OCI-LY1 (cell line): ENCODE measurements at regions not wholly inside any gene's neighbourhood (a gene's known extent, or its start where the extent isn't known, plus 50 kb on each side); places are given as distances from the start of the nearest gene placed in this dataset.

Source experiments
- H2AFZ ChIP-seq: fragments of 200-600 bp; sonication (generic), shearing (Covaris generic); 2 replicates; pipeline ENCODE4 v1.6.0; 2014; ENCODE audit warnings: antibody characterized with exemption, mild to moderate bottlenecking, low read length
- H3F3A ChIP-seq: fragments of 200-600 bp; sonication (generic), shearing (Covaris generic); 2 replicates; pipeline ENCODE4 v1.6.0; 2014; ENCODE audit warnings: mild to moderate bottlenecking, antibody characterized with exemption, low read length, moderate library complexity; ENCODE audit not compliant: insufficient read depth
- H3K27ac ChIP-seq: fragments of 200-600 bp; sonication (generic); 2 replicates; pipeline ENCODE4 v1.5.1; 2014; ENCODE audit warnings: low read length, mixed run types, mild to moderate bottlenecking, low read depth; ENCODE audit not compliant: poor library complexity, severe bottlenecking
- H3K27me3 ChIP-seq: fragments of 200-600 bp; sonication (generic); 2 replicates; pipeline ENCODE4 v1.6.0; 2014; ENCODE audit warnings: antibody characterized with exemption, mild to moderate bottlenecking, low read length, moderate library complexity; ENCODE audit not compliant: insufficient read depth
- H3K36me3 ChIP-seq: fragments of 200-600 bp; sonication (generic); 2 replicates; pipeline ENCODE4 v1.6.1; 2014; ENCODE audit warnings: mild to moderate bottlenecking, antibody characterized with exemption, low read length, moderate library complexity, mixed read lengths; ENCODE audit not compliant: insufficient read depth
- H3K4me1 ChIP-seq: fragments of 200-600 bp; sonication (generic); 2 replicates; pipeline ENCODE4 v1.5.1; 2014; ENCODE audit warnings: mild to moderate bottlenecking, low read length, moderate library complexity; ENCODE audit not compliant: insufficient read depth, severe bottlenecking
- H3K4me2 ChIP-seq: fragments of 200-600 bp; sonication (generic), shearing (Covaris generic); 2 replicates; pipeline ENCODE4 v1.6.1; 2014; ENCODE audit warnings: low read length
- H3K4me3 ChIP-seq: fragments of 200-600 bp; sonication (generic); 2 replicates; pipeline ENCODE4 v1.5.1; 2014; ENCODE audit warnings: low read length, low read depth, mild to moderate bottlenecking, mixed read lengths; ENCODE audit not compliant: poor library complexity, severe bottlenecking
- H3K79me2 ChIP-seq: fragments of 200-600 bp; shearing (Covaris generic); 2 replicates; pipeline ENCODE4 v1.6.1; 2016; ENCODE audit warnings: mixed run types, low read length, mixed read lengths; ENCODE audit not compliant: insufficient read depth
- H3K9ac ChIP-seq: fragments of 200-600 bp; sonication (generic), shearing (Covaris generic); 2 replicates; pipeline ENCODE4 v1.6.1; 2014; ENCODE audit warnings: mild to moderate bottlenecking, low read length, mixed read lengths
- H3K9me2 ChIP-seq: fragments of 200-600 bp; sonication (generic), shearing (Covaris generic); 2 replicates; pipeline ENCODE4 v1.6.1; 2014; ENCODE audit warnings: low read depth, mild to moderate bottlenecking, low read length, mixed read lengths
- H3K9me3 ChIP-seq: fragments of 200-600 bp; shearing (Covaris generic); 2 replicates; pipeline ENCODE4 v1.6.1; 2014; ENCODE audit warnings: low read length, mixed read lengths
- H4K20me1 ChIP-seq: fragments of 200-600 bp; sonication (generic), shearing (Covaris generic); 2 replicates; pipeline ENCODE4 v1.6.0; 2016; ENCODE audit warnings: mild to moderate bottlenecking, low read length; ENCODE audit not compliant: insufficient read depth
- EZH2 ChIP-seq: fragments of 200-600 bp; sonication (generic), shearing (Covaris generic); IDR thresholded peaks from 2 replicates; pipeline ENCODE4 v1.8.0; 2017; ENCODE audit warnings: borderline replicate concordance, mixed run types, mild to moderate bottlenecking, antibody characterized with exemption, low read length, moderate library complexity, mixed read lengths
- TF ChIP-seq, protein P1 (sequence below): fragments of 200-600 bp; sonication (generic), shearing (Covaris generic); IDR thresholded peaks from 2 replicates; pipeline ENCODE4 v1.5.1; 2017; ENCODE audit warnings: mild to moderate bottlenecking, antibody characterized with exemption, low read length, moderate library complexity, mixed read lengths

DNA sequence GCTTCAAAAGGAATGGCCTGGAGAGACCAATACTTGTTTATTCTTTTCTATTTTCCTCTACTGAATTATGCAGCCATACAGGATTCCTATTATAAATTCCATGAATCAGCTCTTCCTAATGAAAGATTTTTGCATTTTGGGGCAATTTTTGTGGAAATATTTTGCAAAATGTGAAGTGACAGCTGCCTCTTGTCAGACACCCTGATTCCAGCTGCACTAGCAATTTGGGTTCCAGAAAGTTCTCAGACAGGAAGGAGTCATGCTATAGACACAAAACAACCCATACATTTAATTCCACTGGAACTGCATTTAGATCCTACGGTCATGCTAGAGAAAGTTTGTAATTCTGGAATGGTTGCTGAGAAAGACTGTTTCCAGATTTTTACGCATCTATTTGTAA is 119.5 kb downstream of the XCL2 start:
- Histone ChIP-seq H3K9ac (no peak overlapping the region), H3K4me2 (no peak overlapping the region), H3K9me2 (no peaks in the 10 kb centered on the region), H3K9me3 (no peaks in the 10 kb centered on the region), H2AFZ (no peak overlapping the region), H3K27ac (no peak overlapping the region), H3K79me2 (no peaks in the 10 kb centered on the region), H3K4me3 (no peak overlapping the region), H3K27me3 (no peaks in the 10 kb centered on the region; the same call in 1 of the 2 replicates), H4K20me1 (no peaks in the 10 kb centered on the region), H3F3A (no peaks in the 10 kb centered on the region), H3K36me3 (no peaks in the 10 kb centered on the region), H3K4me1 (no peaks in the 10 kb centered on the region)
- TF ChIP-seq, protein P1, sequence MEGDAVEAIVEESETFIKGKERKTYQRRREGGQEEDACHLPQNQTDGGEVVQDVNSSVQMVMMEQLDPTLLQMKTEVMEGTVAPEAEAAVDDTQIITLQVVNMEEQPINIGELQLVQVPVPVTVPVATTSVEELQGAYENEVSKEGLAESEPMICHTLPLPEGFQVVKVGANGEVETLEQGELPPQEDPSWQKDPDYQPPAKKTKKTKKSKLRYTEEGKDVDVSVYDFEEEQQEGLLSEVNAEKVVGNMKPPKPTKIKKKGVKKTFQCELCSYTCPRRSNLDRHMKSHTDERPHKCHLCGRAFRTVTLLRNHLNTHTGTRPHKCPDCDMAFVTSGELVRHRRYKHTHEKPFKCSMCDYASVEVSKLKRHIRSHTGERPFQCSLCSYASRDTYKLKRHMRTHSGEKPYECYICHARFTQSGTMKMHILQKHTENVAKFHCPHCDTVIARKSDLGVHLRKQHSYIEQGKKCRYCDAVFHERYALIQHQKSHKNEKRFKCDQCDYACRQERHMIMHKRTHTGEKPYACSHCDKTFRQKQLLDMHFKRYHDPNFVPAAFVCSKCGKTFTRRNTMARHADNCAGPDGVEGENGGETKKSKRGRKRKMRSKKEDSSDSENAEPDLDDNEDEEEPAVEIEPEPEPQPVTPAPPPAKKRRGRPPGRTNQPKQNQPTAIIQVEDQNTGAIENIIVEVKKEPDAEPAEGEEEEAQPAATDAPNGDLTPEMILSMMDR: no peak

DNA sequence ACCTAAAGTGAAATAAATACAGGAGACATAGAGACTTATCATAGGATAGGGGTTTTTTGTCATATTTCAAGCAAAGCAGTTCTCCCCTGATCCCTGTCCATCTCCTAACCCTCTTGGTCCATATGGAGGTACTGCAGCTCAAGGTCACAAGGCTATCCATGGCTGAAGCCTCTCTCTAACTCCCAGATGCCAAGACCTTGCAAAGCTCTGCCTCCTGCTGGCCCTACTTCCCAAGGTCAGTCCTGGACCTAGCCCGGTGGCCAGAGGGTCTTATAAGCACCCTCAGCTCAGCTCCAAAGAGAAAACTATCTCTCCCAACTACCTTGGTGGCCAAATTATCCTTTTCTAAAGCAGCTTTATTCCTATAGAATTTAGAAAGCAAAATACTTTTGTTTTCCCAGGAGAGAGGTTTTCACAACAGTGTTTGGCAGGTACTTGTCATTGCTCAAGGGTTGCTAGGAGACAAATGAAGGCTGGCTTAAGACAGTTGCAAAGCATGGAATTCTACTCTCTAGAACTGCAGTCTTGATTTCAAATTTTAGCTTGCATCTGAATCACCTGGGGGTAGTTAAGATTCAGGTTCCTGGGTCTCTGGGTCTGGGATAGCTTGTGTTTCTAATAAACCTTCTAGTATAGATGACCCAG is 121.5 kb downstream of the XCL2 start:
- no peak overlapping the region for H3K9ac ChIP-seq
- no peak overlapping the region for H3K4me3 ChIP-seq
- TF ChIP-seq, protein P1: no peak
- TF ChIP-seq EZH2: no peak
- H3F3A ChIP-seq: no peaks in the 10 kb centered on the region
- no peaks in the 10 kb centered on the region for H3K79me2 ChIP-seq
- no peak overlapping the region for H2AFZ ChIP-seq
- no peaks in the 10 kb centered on the region; the same call in 1 of the 2 replicates for H3K27me3 ChIP-seq
- H3K4me2 ChIP-seq: no peak overlapping the region
- no peak overlapping the region for H3K27ac ChIP-seq
- no peaks in the 10 kb centered on the region for H3K36me3 ChIP-seq
- H3K9me2 ChIP-seq: no peaks in the 10 kb centered on the region
- H3K9me3 ChIP-seq: no peaks in the 10 kb centered on the region
- H4K20me1 ChIP-seq: no peaks in the 10 kb centered on the region
- H3K4me1 ChIP-seq: no peaks in the 10 kb centered on the region

DNA sequence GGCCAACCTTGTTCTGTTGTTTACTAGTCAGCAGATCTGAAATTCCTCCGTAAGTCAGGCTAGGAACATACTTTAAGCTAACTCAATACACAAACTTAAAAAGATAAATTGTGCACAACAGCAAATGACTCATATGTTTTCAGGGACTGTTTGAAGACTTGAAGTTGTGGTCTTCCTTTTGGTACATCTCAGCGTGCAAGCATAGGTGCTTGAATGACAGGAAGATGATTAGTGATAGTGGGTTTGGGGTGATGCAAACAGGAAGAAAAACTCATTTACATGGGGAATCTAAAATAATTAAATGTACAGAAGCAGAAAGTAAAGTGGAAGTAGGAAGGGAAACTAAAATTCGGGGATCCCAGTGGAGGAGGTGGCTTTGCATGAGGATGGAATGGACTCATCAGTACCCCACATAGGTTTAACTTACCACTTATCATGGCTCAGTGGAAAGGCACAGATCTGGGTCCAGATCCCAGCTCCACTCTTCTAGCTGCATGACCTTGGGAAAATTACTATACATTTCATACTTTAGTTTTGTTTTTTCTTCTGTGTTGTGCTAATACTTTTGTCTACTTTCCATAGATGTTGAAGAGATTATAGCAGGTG is 122.3 kb downstream of the XCL2 start:
- Histone ChIP-seq H3K27me3 (no peaks in the 10 kb centered on the region; the same call in 1 of the 2 replicates), H3K27ac (no peak overlapping the region), H4K20me1 (no peaks in the 10 kb centered on the region), H3K4me1 (no peaks in the 10 kb centered on the region), H3F3A (no peaks in the 10 kb centered on the region), H3K36me3 (no peaks in the 10 kb centered on the region), H3K4me2 (no peak overlapping the region), H3K79me2 (no peaks in the 10 kb centered on the region), H3K9me2 (no peaks in the 10 kb centered on the region), H3K4me3 (no peak overlapping the region), H2AFZ (no peak overlapping the region), H3K9me3 (no peaks in the 10 kb centered on the region), H3K9ac (no peak overlapping the region)
- TF ChIP-seq, protein P1: no peak
- no peak for TF ChIP-seq EZH2
